ENCODE measurements at regions not wholly inside any gene's neighbourhood (a gene's known extent, or its start where the extent isn't known, plus 50 kb on each side); places are given as distances from the start of the nearest gene placed in this dataset.

DNA sequence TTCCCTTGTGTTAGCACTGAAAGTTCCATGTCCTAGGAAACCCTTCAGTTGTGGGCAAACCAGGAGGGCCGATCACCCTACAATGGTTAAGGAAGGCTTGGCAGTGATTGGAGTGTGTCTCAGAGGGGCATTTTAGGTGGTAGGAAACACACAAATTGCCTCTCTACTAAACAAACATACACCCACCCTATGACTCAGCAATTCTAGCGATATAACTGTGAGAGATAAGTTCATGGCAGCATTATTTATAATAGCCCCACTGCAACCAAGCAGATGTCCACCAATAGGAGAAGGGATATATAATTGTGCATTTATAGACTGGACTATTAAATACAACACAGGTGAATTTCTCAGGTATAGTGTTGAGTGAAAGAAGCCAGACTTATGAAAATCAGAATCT, 543.1 kb downstream of the UQCRFS1 start:
- no peaks in the 10 kb centered on the region for H3K27me3 ChIP-seq (ENCODE audit: low read depth)
- no peaks in the 10 kb centered on the region for H3K4me1 ChIP-seq
- intact Hi-C loops (cut with micrococcal nuclease) = no loop called here
- no peak overlapping the region for H3K27ac ChIP-seq (replicated peaks)
- TF ChIP-seq, protein P1, sequence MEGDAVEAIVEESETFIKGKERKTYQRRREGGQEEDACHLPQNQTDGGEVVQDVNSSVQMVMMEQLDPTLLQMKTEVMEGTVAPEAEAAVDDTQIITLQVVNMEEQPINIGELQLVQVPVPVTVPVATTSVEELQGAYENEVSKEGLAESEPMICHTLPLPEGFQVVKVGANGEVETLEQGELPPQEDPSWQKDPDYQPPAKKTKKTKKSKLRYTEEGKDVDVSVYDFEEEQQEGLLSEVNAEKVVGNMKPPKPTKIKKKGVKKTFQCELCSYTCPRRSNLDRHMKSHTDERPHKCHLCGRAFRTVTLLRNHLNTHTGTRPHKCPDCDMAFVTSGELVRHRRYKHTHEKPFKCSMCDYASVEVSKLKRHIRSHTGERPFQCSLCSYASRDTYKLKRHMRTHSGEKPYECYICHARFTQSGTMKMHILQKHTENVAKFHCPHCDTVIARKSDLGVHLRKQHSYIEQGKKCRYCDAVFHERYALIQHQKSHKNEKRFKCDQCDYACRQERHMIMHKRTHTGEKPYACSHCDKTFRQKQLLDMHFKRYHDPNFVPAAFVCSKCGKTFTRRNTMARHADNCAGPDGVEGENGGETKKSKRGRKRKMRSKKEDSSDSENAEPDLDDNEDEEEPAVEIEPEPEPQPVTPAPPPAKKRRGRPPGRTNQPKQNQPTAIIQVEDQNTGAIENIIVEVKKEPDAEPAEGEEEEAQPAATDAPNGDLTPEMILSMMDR (IDR thresholded peaks at IDR 0.05; ENCODE audit: borderline replicate concordance) = no peak
- no peak overlapping the region for H3K4me3 ChIP-seq
- peaks cover 57% of the 10 kb centered on the region for H3K9me3 ChIP-seq (replicated peaks)
- DNase-seq = no peak
- no peaks in the 10 kb centered on the region for H3K36me3 ChIP-seq

DNA sequence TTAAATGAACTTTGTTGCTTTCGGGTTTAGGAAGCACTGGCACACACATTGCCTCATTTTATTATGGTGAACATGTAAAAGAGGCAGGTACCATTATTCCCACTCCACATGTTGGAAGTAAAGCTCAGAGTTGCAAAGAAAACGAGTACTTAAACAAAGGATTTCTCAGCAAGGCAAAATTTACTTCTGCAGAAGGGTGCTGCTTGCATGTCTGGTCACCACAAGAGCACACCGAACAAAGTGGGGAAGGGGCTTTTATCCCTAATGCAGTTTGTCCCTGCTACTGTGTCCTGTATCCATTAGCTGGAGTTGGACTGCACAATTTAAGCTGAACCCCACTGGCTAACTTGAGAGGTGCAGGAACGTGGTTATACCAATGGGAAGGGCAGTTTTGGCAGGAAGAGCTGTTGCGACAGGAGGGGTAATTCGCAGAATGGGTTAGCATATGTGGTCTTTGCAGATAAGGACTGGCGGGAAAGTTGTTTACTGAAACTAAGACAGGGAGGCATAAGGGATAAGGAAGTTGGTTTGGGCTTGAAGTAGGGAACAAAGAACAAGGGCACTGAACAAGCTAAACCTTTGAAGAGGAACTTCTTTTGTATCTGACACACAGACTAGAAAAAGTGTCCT, 545.5 kb downstream of the UQCRFS1 start:
- no peak for DNase-seq
- Histone ChIP-seq H3K9me3 (replicated peaks) (peaks cover 43% of the 10 kb centered on the region), H3K36me3 (no peaks in the 10 kb centered on the region), H3K4me3 (no peak overlapping the region), H3K27me3 (ENCODE audit: low read depth) (no peaks in the 10 kb centered on the region), H3K27ac (replicated peaks) (no peak overlapping the region), H3K4me1 (no peaks in the 10 kb centered on the region)
- intact Hi-C loops (cut with micrococcal nuclease) = no loop called here
- TF ChIP-seq, protein P1 (IDR thresholded peaks at IDR 0.05; ENCODE audit: borderline replicate concordance) = no peak

DNA sequence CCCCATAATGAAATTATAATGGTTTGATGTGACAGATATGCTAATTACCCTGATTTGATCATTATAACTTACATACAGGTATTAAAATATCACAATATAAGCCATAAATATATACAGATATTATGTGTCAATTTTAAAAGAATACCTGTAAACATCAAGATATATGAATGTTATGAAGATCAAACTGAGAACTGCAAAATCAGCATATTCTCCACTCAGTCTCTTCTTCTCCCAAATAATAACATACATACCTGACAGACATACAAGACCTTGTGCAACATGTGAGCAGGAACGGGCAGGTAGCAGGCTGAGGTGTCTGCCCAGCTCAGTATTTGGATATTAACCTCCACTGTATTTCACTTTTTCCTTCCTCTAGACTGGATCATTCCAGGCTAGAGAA, 547.2 kb downstream of the UQCRFS1 start:
- TF ChIP-seq, protein P1 (IDR thresholded peaks at IDR 0.05; ENCODE audit: borderline replicate concordance) = no peak
- no peak overlapping the region for H3K4me3 ChIP-seq

DNA sequence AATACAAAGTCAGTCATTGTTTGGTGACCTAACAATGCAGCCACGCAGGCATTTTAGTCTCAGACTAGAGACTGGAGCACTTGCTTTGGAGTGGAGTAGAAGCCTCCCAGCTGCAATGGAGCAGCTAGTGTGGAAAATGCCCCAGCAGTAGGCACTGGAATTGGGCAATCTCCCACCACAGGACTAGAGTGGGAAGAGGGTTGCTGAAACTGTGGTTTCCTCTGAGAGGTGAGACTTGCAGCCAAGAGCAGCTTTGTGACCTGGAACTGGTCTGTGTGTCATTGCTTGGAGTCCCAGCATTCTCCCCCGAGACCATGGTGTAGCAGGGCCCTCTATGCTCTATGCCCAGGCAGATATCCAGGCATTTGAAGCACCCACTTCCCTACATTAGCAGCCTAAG, 556.3 kb downstream of the UQCRFS1 start:
- intact Hi-C loops (cut with micrococcal nuclease) = no loop called here
- TF ChIP-seq, protein P1 (IDR thresholded peaks at IDR 0.05; ENCODE audit: borderline replicate concordance) = no peak
- H3K36me3 ChIP-seq = no peaks in the 10 kb centered on the region
- peaks cover 10% of the 10 kb centered on the region for H3K27me3 ChIP-seq (ENCODE audit: low read depth)
- H3K4me1 ChIP-seq = no peaks in the 10 kb centered on the region
- no peak for DNase-seq
- no peak overlapping the region for H3K4me3 ChIP-seq
- no peak overlapping the region for H3K27ac ChIP-seq (replicated peaks)
- H3K9me3 ChIP-seq (replicated peaks) = peaks cover 63% of the 10 kb centered on the region

More for the DNA sequence above, 547.2 kb downstream of the UQCRFS1 start:
- no peaks in the 10 kb centered on the region for H3K36me3 ChIP-seq
- H3K27ac ChIP-seq (replicated peaks) = no peak overlapping the region
- intact Hi-C loops (cut with micrococcal nuclease) = no loop called here
- peaks cover 43% of the 10 kb centered on the region for H3K9me3 ChIP-seq (replicated peaks)
- H3K27me3 ChIP-seq (ENCODE audit: low read depth) = no peaks in the 10 kb centered on the region
- no peaks in the 10 kb centered on the region for H3K4me1 ChIP-seq
- no peak for DNase-seq

DNA sequence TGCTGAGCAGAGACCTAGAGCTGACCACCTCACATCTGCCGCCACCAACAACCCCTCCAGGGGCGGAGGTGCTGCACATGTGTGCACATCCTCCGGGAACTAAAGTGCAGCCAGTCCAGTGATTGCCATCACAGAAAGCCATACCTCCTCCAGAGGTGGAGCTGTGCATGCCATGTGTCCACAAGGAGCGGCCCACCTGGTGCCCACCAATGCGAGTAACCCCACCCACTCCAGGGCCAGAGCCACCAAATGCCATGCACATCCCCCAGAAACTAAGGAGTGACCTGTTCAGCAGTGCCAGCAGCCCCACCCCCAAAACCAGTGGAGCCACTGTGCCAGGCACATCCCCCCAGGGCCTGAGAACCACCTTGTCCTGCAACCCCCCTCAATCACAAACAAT, 557.9 kb downstream of the UQCRFS1 start:
- intact Hi-C loops (cut with micrococcal nuclease) = no loop called here
- peaks cover 55% of the 10 kb centered on the region for H3K9me3 ChIP-seq (replicated peaks)
- DNase-seq = no peak
- H3K27me3 ChIP-seq (ENCODE audit: low read depth) = peaks cover 18% of the 10 kb centered on the region
- no peaks in the 10 kb centered on the region for H3K36me3 ChIP-seq
- no peak overlapping the region for H3K4me3 ChIP-seq
- H3K4me1 ChIP-seq = no peaks in the 10 kb centered on the region
- H3K27ac ChIP-seq (replicated peaks) = no peak overlapping the region
- TF ChIP-seq, protein P1 (IDR thresholded peaks at IDR 0.05; ENCODE audit: borderline replicate concordance) = no peak

Data from left ventricle myocardium inferior (tissue), 1 donor.